HepG2 (cell line): ENCODE measurements at regions not wholly inside any gene's neighbourhood (a gene's known extent, or its start where the extent isn't known, plus 50 kb on each side); places are given as distances from the start of the nearest gene placed in this dataset.

ENCODE experiments used
- ASH2L ChIP-seq: fragments of 300-600, 200-600 bp; sonication (generic); IDR thresholded peaks from 2 replicates; pipeline ENCODE4 v1.7.0; 2017; ENCODE audit warnings: low read depth, mild to moderate bottlenecking, moderate library complexity, mixed read lengths, low read length; ENCODE audit not compliant: insufficient read length
- EHMT2 ChIP-seq: fragments of 200-600 bp; sonication (generic); IDR thresholded peaks from 2 replicates; pipeline ENCODE4 v1.7.0; 2017; ENCODE audit warnings: antibody characterized with exemption, low read depth, low read length, borderline replicate concordance
- EP300 ChIP-seq, 3 experiments: sonication (generic) in 1 of 3; formaldehyde crosslinking in 1 of 3; IDR thresholded peaks; 2 replicates each; pipeline versions ENCODE4 v1.5.1 to v1.6.1; 2011 to 2020; ENCODE audit warnings: low read depth in 2 of 3, low read length in 2 of 3, borderline replicate concordance in 1 of 3, improper control_type of control experiment in 1 of 3, mild to moderate bottlenecking in 1 of 3, missing genetic modification reagents in 1 of 3, moderate library complexity in 1 of 3
- FOXA1 ChIP-seq, 2 experiments: fragments of 450-650 bp in 1 of 2; sonication (generic) in 1 of 2; formaldehyde crosslinking in 1 of 2; IDR thresholded peaks; 2 replicates each; pipeline versions ENCODE4 v1.4.0 to v1.6.1; 2016 to 2020; ENCODE audit warnings: missing genetic modification reagents in 1 of 2
- HNF4A ChIP-seq: sonication (generic); formaldehyde crosslinking; IDR thresholded peaks from 2 replicates; pipeline ENCODE4 v1.4.0; 2020; ENCODE audit warnings: missing genetic modification reagents
- MBD4 ChIP-seq: IDR thresholded peaks from 2 replicates; pipeline ENCODE4 v1.6.1; 2012; ENCODE audit warnings: low read length, inconsistent platforms, borderline replicate concordance
- SRSF4 ChIP-seq: fragments of 200-400 bp; formaldehyde crosslinking; IDR thresholded peaks from one replicate; pipeline ENCODE4 v1.6.1; 2018; ENCODE audit warnings: mild to moderate bottlenecking, low read depth, low read length, moderate library complexity; ENCODE audit not compliant: poor library complexity, severe bottlenecking
- ZC3H4 ChIP-seq: sonication (generic); formaldehyde crosslinking; IDR thresholded peaks from 2 replicates; pipeline ENCODE4 v1.4.0; 2020; ENCODE audit warnings: missing genetic modification reagents, borderline replicate concordance
- ZMYM4 ChIP-seq: sonication (generic); formaldehyde crosslinking; IDR thresholded peaks from 2 replicates; pipeline ENCODE4 v1.8.1; 2023; ENCODE audit warnings: mild to moderate bottlenecking, missing genetic modification reagents
- ZNF460 ChIP-seq: sonication (generic); formaldehyde crosslinking; IDR thresholded peaks from 2 replicates; pipeline ENCODE4 v1.5.1; 2020; ENCODE audit warnings: missing genetic modification reagents, mild to moderate bottlenecking, borderline replicate concordance
- TF ChIP-seq, protein P1 (sequence below): IDR thresholded peaks from 2 replicates; pipeline ENCODE4 v1.6.1; 2016; ENCODE audit warnings: low read depth, missing genetic modification reagents, missing compliant biosample characterization
- TF ChIP-seq, protein P2 (sequence below): IDR thresholded peaks from 2 replicates; pipeline ENCODE4 v1.6.1; 2012; ENCODE audit warnings: low read depth, low read length, improper control_type of control experiment
- TF ChIP-seq, protein P3 (sequence below): IDR thresholded peaks from 2 replicates; pipeline ENCODE4 v1.6.1; 2016; ENCODE audit warnings: low read depth
- TF ChIP-seq, protein P4 (sequence below): sonication (generic); formaldehyde crosslinking; IDR thresholded peaks from 2 replicates; pipeline ENCODE4 v1.4.0; 2020; ENCODE audit warnings: low read depth, mild to moderate bottlenecking, missing genetic modification reagents

DNA sequence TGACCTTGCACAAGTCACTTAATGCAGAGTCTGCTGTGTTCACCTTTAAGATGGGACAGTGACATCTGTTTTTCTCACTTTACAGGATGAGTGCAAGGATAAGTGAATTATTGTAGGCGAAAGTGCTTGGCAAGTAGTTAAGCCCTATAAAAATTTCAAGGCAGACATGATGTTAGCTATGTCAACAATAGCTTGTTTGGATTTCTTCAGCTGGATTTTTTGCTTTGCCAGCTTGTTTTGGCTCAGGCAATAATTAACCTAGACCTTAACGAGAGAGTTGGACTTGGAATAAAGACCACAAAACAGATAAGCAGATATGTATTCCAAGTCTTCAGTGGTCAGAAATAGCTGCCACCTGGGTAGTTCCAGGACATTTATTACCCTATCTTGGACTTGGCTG, 255.2 kb downstream of the ARL4A start (continued):
- TF ChIP-seq, protein P1, sequence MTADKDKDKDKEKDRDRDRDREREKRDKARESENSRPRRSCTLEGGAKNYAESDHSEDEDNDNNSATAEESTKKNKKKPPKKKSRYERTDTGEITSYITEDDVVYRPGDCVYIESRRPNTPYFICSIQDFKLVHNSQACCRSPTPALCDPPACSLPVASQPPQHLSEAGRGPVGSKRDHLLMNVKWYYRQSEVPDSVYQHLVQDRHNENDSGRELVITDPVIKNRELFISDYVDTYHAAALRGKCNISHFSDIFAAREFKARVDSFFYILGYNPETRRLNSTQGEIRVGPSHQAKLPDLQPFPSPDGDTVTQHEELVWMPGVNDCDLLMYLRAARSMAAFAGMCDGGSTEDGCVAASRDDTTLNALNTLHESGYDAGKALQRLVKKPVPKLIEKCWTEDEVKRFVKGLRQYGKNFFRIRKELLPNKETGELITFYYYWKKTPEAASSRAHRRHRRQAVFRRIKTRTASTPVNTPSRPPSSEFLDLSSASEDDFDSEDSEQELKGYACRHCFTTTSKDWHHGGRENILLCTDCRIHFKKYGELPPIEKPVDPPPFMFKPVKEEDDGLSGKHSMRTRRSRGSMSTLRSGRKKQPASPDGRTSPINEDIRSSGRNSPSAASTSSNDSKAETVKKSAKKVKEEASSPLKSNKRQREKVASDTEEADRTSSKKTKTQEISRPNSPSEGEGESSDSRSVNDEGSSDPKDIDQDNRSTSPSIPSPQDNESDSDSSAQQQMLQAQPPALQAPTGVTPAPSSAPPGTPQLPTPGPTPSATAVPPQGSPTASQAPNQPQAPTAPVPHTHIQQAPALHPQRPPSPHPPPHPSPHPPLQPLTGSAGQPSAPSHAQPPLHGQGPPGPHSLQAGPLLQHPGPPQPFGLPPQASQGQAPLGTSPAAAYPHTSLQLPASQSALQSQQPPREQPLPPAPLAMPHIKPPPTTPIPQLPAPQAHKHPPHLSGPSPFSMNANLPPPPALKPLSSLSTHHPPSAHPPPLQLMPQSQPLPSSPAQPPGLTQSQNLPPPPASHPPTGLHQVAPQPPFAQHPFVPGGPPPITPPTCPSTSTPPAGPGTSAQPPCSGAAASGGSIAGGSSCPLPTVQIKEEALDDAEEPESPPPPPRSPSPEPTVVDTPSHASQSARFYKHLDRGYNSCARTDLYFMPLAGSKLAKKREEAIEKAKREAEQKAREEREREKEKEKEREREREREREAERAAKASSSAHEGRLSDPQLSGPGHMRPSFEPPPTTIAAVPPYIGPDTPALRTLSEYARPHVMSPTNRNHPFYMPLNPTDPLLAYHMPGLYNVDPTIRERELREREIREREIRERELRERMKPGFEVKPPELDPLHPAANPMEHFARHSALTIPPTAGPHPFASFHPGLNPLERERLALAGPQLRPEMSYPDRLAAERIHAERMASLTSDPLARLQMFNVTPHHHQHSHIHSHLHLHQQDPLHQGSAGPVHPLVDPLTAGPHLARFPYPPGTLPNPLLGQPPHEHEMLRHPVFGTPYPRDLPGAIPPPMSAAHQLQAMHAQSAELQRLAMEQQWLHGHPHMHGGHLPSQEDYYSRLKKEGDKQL (CRISPR knock-in tag) = peak; percentile 72; the same call in 1 of the 2 replicates
- TF ChIP-seq, protein P2, sequence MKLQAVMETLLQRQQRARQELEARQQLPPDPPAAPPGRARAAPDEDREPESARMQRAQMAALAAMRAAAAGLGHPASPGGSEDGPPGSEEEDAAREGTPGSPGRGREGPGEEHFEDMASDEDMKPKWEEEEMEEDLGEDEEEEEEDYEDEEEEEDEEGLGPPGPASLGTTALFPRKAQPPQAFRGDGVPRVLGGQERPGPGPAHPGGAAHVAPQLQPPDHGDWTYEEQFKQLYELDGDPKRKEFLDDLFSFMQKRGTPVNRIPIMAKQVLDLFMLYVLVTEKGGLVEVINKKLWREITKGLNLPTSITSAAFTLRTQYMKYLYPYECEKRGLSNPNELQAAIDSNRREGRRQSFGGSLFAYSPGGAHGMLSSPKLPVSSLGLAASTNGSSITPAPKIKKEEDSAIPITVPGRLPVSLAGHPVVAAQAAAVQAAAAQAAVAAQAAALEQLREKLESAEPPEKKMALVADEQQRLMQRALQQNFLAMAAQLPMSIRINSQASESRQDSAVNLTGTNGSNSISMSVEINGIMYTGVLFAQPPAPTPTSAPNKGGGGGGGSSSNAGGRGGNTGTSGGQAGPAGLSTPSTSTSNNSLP = peak; percentile 89; the same call in 1 of the 2 replicates
- TF ChIP-seq SRSF4 (no peak), MBD4 (no peak), EP300 (IDR thresholded peaks at IDR 0.05; ENCODE audit: low read depth in 2 of 2, low read length in 2 of 2) (peak in 1 of 2 experiments; percentile 92; a peak in 2 of 4 replicates), EP300 (CRISPR knock-in tag; IDR thresholded peaks at IDR 0.05; ENCODE audit: borderline replicate concordance) (no peak), ZC3H4 (CRISPR knock-in tag) (no peak), ZMYM4 (CRISPR knock-in tag) (peak; percentile 67), ZNF460 (CRISPR knock-in tag) (no peak), FOXA1 (IDR thresholded peaks at IDR 0.05) (peak; percentile 75; the same call in 1 of the 2 replicates), FOXA1 (CRISPR knock-in tag; IDR thresholded peaks at IDR 0.05) (peak; percentile 71; the same call in 1 of the 2 replicates), ASH2L (peak; percentile 42), EHMT2 (peak; percentile 22; the same call in 1 of the 2 replicates), HNF4A (CRISPR knock-in tag) (peak; percentile 71)
- TF ChIP-seq, protein P3, sequence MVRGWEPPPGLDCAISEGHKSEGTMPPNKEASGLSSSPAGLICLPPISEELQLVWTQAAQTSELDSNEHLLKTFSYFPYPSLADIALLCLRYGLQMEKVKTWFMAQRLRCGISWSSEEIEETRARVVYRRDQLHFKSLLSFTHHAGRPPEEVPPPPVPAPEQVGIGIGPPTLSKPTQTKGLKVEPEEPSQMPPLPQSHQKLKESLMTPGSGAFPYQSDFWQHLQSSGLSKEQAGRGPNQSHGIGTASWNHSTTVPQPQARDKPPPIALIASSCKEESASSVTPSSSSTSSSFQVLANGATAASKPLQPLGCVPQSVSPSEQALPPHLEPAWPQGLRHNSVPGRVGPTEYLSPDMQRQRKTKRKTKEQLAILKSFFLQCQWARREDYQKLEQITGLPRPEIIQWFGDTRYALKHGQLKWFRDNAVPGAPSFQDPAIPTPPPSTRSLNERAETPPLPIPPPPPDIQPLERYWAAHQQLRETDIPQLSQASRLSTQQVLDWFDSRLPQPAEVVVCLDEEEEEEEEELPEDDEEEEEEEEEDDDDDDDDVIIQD (CRISPR knock-in tag) = peak; percentile 85; the same call in 1 of the 2 replicates
- TF ChIP-seq, protein P4, sequence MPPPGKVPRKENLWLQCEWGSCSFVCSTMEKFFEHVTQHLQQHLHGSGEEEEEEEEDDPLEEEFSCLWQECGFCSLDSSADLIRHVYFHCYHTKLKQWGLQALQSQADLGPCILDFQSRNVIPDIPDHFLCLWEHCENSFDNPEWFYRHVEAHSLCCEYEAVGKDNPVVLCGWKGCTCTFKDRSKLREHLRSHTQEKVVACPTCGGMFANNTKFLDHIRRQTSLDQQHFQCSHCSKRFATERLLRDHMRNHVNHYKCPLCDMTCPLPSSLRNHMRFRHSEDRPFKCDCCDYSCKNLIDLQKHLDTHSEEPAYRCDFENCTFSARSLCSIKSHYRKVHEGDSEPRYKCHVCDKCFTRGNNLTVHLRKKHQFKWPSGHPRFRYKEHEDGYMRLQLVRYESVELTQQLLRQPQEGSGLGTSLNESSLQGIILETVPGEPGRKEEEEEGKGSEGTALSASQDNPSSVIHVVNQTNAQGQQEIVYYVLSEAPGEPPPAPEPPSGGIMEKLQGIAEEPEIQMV (CRISPR knock-in tag) = no peak
